ENCODE measurements at regions not wholly inside any gene's neighbourhood (a gene's known extent, or its start where the extent isn't known, plus 50 kb on each side); places are given as distances from the start of the nearest gene placed in this dataset.
A peak's percentile ranks its signal among the peaks of the same experiment; 100 is the strongest.

GRCh38 chr5:114018186-114018585 is 343.7 kb upstream of the KCNN2 start:
- TF ChIP-seq, protein P1, sequence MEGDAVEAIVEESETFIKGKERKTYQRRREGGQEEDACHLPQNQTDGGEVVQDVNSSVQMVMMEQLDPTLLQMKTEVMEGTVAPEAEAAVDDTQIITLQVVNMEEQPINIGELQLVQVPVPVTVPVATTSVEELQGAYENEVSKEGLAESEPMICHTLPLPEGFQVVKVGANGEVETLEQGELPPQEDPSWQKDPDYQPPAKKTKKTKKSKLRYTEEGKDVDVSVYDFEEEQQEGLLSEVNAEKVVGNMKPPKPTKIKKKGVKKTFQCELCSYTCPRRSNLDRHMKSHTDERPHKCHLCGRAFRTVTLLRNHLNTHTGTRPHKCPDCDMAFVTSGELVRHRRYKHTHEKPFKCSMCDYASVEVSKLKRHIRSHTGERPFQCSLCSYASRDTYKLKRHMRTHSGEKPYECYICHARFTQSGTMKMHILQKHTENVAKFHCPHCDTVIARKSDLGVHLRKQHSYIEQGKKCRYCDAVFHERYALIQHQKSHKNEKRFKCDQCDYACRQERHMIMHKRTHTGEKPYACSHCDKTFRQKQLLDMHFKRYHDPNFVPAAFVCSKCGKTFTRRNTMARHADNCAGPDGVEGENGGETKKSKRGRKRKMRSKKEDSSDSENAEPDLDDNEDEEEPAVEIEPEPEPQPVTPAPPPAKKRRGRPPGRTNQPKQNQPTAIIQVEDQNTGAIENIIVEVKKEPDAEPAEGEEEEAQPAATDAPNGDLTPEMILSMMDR (IDR thresholded peaks at IDR 0.05), result peak; percentile 13 to 66 (median 57)
- no peak for TF ChIP-seq POLR2A (IDR thresholded peaks at IDR 0.05)
